Nephron progenitor cell (in vitro differentiated cells): ENCODE measurements at regions not wholly inside any gene's neighbourhood (a gene's known extent, or its start where the extent isn't known, plus 50 kb on each side); places are given as distances from the start of the nearest gene placed in this dataset.

Source experiments
- DNase-seq: peaks from one replicate; pipeline ENCODE4 v3.0.0; 2021
- H3K27ac Mint-ChIP-seq: 2 replicates; pipeline ENCODE4 v1.8.0; 2021; ENCODE audit warnings: mild to moderate bottlenecking, moderate library complexity, mixed read lengths
- H3K27me3 Mint-ChIP-seq: 2 replicates; pipeline ENCODE4 v1.8.0; 2021; ENCODE audit warnings: mild to moderate bottlenecking, low read depth, mixed read lengths; ENCODE audit not compliant: poor library complexity
- H3K36me3 Mint-ChIP-seq: 2 replicates; pipeline ENCODE4 v1.8.0; 2021; ENCODE audit warnings: low read depth, mixed read lengths
- H3K4me1 Mint-ChIP-seq: 2 replicates; pipeline ENCODE4 v1.8.0; 2021; ENCODE audit warnings: mixed read lengths
- H3K4me3 Mint-ChIP-seq: 2 replicates; pipeline ENCODE4 v1.8.0; 2021; ENCODE audit warnings: mild to moderate bottlenecking, moderate library complexity, mixed read lengths
- H3K9me3 Mint-ChIP-seq: 2 replicates; pipeline ENCODE4 v1.8.0; 2021; ENCODE audit warnings: mild to moderate bottlenecking, moderate library complexity, mixed read lengths
- CTCF ChIP-seq: fragments of 200-600 bp; sonication (generic); IDR thresholded peaks from 2 replicates; pipeline ENCODE4 v1.5.0; 2021; ENCODE audit warnings: antibody characterized with exemption

- Mint-ChIP-seq H3K27ac (no peak overlapping the region), H3K27me3 (no peaks in the 10 kb centered on the region), H3K9me3 (peaks cover 9% of the 10 kb centered on the region), H3K4me1 (no peaks in the 10 kb centered on the region), H3K36me3 (no peaks in the 10 kb centered on the region), H3K4me3 (no peak overlapping the region)
- TF ChIP-seq CTCF: no peak
- no peak for DNase-seq
These were observed 87.7 kb downstream of the MACIR start for GRCh38 chr5:103346162-103346748.

- no peak overlapping the region for H3K27ac Mint-ChIP-seq
- DNase-seq: no peak
- no peak for TF ChIP-seq CTCF
- H3K36me3 Mint-ChIP-seq: no peaks in the 10 kb centered on the region
- no peaks in the 10 kb centered on the region for H3K27me3 Mint-ChIP-seq
- H3K4me1 Mint-ChIP-seq: no peaks in the 10 kb centered on the region
- H3K9me3 Mint-ChIP-seq: peaks cover 9% of the 10 kb centered on the region
- no peak overlapping the region for H3K4me3 Mint-ChIP-seq
These were observed 86.9 kb downstream of the MACIR start for GRCh38 chr5:103345461-103345860.

- H3K36me3 Mint-ChIP-seq: no peaks in the 10 kb centered on the region
- no peak for TF ChIP-seq CTCF
- DNase-seq: no peak
- H3K4me3 Mint-ChIP-seq: no peak overlapping the region
- H3K9me3 Mint-ChIP-seq: peaks cover 9% of the 10 kb centered on the region
- H3K27me3 Mint-ChIP-seq: no peaks in the 10 kb centered on the region
- no peaks in the 10 kb centered on the region for H3K4me1 Mint-ChIP-seq
- H3K27ac Mint-ChIP-seq: no peak overlapping the region
These were observed 82.3 kb downstream of the MACIR start for GRCh38 chr5:103340717-103341388.

- TF ChIP-seq CTCF: no peak
- Mint-ChIP-seq H3K4me1 (no peaks in the 10 kb centered on the region), H3K27me3 (no peaks in the 10 kb centered on the region), H3K4me3 (no peak overlapping the region), H3K36me3 (no peaks in the 10 kb centered on the region), H3K27ac (no peak overlapping the region), H3K9me3 (peaks cover 9% of the 10 kb centered on the region)
- no peak for DNase-seq
These were observed 81.6 kb downstream of the MACIR start for GRCh38 chr5:103340132-103340531.

- DNase-seq: no peak
- Mint-ChIP-seq H3K4me1 (no peaks in the 10 kb centered on the region), H3K9me3 (no peaks in the 10 kb centered on the region), H3K27me3 (no peaks in the 10 kb centered on the region), H3K36me3 (no peaks in the 10 kb centered on the region), H3K27ac (no peak overlapping the region), H3K4me3 (no peak overlapping the region)
- TF ChIP-seq CTCF: no peak
These were observed 78.4 kb downstream of the MACIR start for GRCh38 chr5:103336941-103337340.

GRCh38 chr5:103333376-103333775 is 74.8 kb downstream of the MACIR start:
- Mint-ChIP-seq H3K36me3 (no peaks in the 10 kb centered on the region), H3K27ac (no peak overlapping the region), H3K27me3 (peaks cover 4% of the 10 kb centered on the region), H3K9me3 (no peaks in the 10 kb centered on the region), H3K4me3 (no peak overlapping the region), H3K4me1 (peaks cover 7% of the 10 kb centered on the region)
- DNase-seq: no peak
- TF ChIP-seq CTCF: no peak
